ENCODE measurements at regions not wholly inside any gene's neighbourhood (a gene's known extent, or its start where the extent isn't known, plus 50 kb on each side); places are given as distances from the start of the nearest gene placed in this dataset.
"Not testable (repeated sequence)": the region's sequence is repeated elsewhere in the genome, so short reads cannot be mapped to it uniquely, and the experiment has no call there.

DNA sequence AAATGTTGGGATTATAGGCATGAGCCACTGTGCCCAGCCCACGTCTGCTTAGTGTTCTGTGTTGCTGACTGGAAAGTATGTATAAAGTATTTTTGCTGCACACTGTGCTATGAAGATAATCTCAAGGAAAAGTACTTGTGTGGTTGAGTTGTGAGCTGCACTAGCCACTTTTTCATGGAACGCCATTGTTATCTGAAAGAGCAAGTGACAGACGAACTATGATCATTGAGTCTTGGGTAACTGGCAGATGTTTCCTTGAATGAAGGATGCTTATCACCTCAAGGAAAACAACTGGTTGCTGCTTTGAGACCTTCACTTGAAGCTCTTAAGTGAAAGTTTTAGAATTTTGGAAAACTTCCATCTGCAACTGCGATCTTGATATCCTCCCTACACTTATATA, 82.2 kb upstream of the KCTD1 start:
- H3K4me3 ChIP-seq (ENCODE audit: low read depth, low read length, poor library complexity, severe bottlenecking) = no peak overlapping the region
- no peaks in the 10 kb centered on the region for H3F3A ChIP-seq (ENCODE audit: insufficient read depth, low read length)
- H3K27ac ChIP-seq (ENCODE audit: low read depth, low read length, poor library complexity, severe bottlenecking) = no peak overlapping the region
- H3K4me2 ChIP-seq (ENCODE audit: low read length) = no peak overlapping the region
- no peaks in the 10 kb centered on the region for H3K36me3 ChIP-seq (ENCODE audit: insufficient read depth, low read length)
- H3K9me2 ChIP-seq (ENCODE audit: low read depth, low read length) = no peaks in the 10 kb centered on the region
- no peaks in the 10 kb centered on the region for H4K20me1 ChIP-seq (ENCODE audit: insufficient read depth, low read length)
- H2AFZ ChIP-seq (ENCODE audit: low read length) = no peak overlapping the region
- TF ChIP-seq CTCF (IDR thresholded peaks at IDR 0.05; ENCODE audit: low read length) = no peak
- no peak for TF ChIP-seq EZH2 (IDR thresholded peaks at IDR 0.05; ENCODE audit: borderline replicate concordance, low read length)
- H3K79me2 ChIP-seq (ENCODE audit: insufficient read depth, low read length) = no peaks in the 10 kb centered on the region
- H3K9me3 ChIP-seq (ENCODE audit: low read length) = no peaks in the 10 kb centered on the region
- H3K4me1 ChIP-seq (ENCODE audit: insufficient read depth, low read length, severe bottlenecking) = no peaks in the 10 kb centered on the region
- no peaks in the 10 kb centered on the region for H3K27me3 ChIP-seq (ENCODE audit: insufficient read depth, low read length)
- no peak overlapping the region for H3K9ac ChIP-seq (ENCODE audit: low read length)

DNA sequence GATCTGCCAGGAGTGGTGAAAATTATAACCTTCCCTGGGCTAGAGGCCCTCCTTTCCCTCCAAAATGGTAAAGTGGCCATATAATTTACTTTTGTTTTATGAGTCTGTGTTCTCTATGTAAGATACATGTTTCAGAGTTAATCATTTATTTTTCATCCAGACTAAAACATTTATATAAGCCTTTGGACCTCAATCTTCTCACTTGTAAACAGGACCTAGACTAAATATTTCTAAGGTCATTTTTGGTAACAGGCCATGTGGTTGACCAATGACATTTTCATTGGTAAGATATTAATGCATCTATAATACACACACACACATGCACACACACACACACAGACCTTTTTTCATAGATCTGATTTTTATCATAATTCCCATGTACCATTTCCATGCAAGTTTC, 79.7 kb upstream of the KCTD1 start:
- Histone ChIP-seq H3F3A (ENCODE audit: insufficient read depth, low read length) (no peaks in the 10 kb centered on the region), H3K36me3 (ENCODE audit: insufficient read depth, low read length) (no peaks in the 10 kb centered on the region), H3K9ac (ENCODE audit: low read length) (no peak overlapping the region), H3K4me2 (ENCODE audit: low read length) (no peak overlapping the region), H3K79me2 (ENCODE audit: insufficient read depth, low read length) (no peaks in the 10 kb centered on the region), H3K4me1 (ENCODE audit: insufficient read depth, low read length, severe bottlenecking) (no peaks in the 10 kb centered on the region), H3K9me3 (ENCODE audit: low read length) (0 out of 2 replicates have a peak, but pooled peaks cover 2% of the 10 kb centered on the region), H3K27me3 (ENCODE audit: insufficient read depth, low read length) (no peaks in the 10 kb centered on the region), H3K4me3 (ENCODE audit: low read depth, low read length, poor library complexity, severe bottlenecking) (no peak overlapping the region), H3K27ac (ENCODE audit: low read depth, low read length, poor library complexity, severe bottlenecking) (no peak overlapping the region), H3K9me2 (ENCODE audit: low read depth, low read length) (no peaks in the 10 kb centered on the region), H4K20me1 (ENCODE audit: insufficient read depth, low read length) (no peaks in the 10 kb centered on the region), H2AFZ (ENCODE audit: low read length) (no peak overlapping the region)
- TF ChIP-seq EZH2 (IDR thresholded peaks at IDR 0.05; ENCODE audit: borderline replicate concordance, low read length) (no peak), CTCF (IDR thresholded peaks at IDR 0.05; ENCODE audit: low read length) (no peak)

DNA sequence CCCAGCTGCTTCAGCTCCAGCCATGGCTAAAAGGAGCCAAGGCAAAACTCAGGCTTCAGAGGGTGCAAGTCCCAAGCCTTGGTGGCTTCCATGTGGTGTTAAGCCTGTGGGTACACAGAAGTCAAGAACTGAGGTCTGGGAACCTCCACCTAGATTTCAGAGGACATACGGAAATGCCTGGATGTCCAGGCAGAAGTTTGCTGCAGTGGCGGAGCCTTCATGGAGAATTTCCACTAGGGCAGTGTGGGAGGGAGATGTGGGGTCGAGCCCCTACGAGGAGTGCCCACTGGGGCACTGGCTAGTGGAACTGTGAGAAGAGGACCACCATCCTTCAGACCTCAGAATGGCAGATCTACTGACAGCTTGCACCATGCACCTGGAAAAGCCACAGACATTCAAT, 76.1 kb upstream of the KCTD1 start:
- Histone ChIP-seq H3K9me2 (ENCODE audit: low read depth, low read length) (no peaks in the 10 kb centered on the region), H4K20me1 (ENCODE audit: insufficient read depth, low read length) (no peaks in the 10 kb centered on the region), H3K4me2 (ENCODE audit: low read length) (no peak overlapping the region), H3K9me3 (ENCODE audit: low read length) (0 out of 2 replicates have a peak, but pooled peaks cover 2% of the 10 kb centered on the region), H3K79me2 (ENCODE audit: insufficient read depth, low read length) (no peaks in the 10 kb centered on the region), H3F3A (ENCODE audit: insufficient read depth, low read length) (no peaks in the 10 kb centered on the region), H3K9ac (ENCODE audit: low read length) (no peak overlapping the region), H2AFZ (ENCODE audit: low read length) (no peak overlapping the region), H3K27me3 (ENCODE audit: insufficient read depth, low read length) (no peaks in the 10 kb centered on the region), H3K27ac (ENCODE audit: low read depth, low read length, poor library complexity, severe bottlenecking) (no peak overlapping the region), H3K36me3 (ENCODE audit: insufficient read depth, low read length) (no peaks in the 10 kb centered on the region), H3K4me3 (ENCODE audit: low read depth, low read length, poor library complexity, severe bottlenecking) (no peak overlapping the region), H3K4me1 (ENCODE audit: insufficient read depth, low read length, severe bottlenecking) (no peaks in the 10 kb centered on the region)
- TF ChIP-seq EZH2 (IDR thresholded peaks at IDR 0.05; ENCODE audit: borderline replicate concordance, low read length) (no peak), CTCF (IDR thresholded peaks at IDR 0.05; ENCODE audit: low read length) (no peak)

- H3K27ac ChIP-seq (ENCODE audit: low read depth, low read length, poor library complexity, severe bottlenecking); H3K27me3 ChIP-seq (ENCODE audit: insufficient read depth, low read length); H3K36me3 ChIP-seq (ENCODE audit: insufficient read depth, low read length); H4K20me1 ChIP-seq (ENCODE audit: insufficient read depth, low read length); H3K4me3 ChIP-seq (ENCODE audit: low read depth, low read length, poor library complexity, severe bottlenecking); H3K79me2 ChIP-seq (ENCODE audit: insufficient read depth, low read length); H3F3A ChIP-seq (ENCODE audit: insufficient read depth, low read length); H2AFZ ChIP-seq (ENCODE audit: low read length); H3K9ac ChIP-seq (ENCODE audit: low read length); H3K9me2 ChIP-seq (ENCODE audit: low read depth, low read length); H3K9me3 ChIP-seq (ENCODE audit: low read length); H3K4me2 ChIP-seq (ENCODE audit: low read length); H3K4me1 ChIP-seq (ENCODE audit: insufficient read depth, low read length, severe bottlenecking): not testable (repeated sequence)
These were observed 75.0 kb upstream of the KCTD1 start for GRCh38 chr18:26623314-26623713.
